GM19043 (cell line): ENCODE measurements at regions not wholly inside any gene's neighbourhood (a gene's known extent, or its start where the extent isn't known, plus 50 kb on each side); places are given as distances from the start of the nearest gene placed in this dataset.

Experiments
- ATAC-seq: cut with Tn5 transposase; IDR thresholded peaks from one replicate; pipeline ENCODE4 v1.9.1; 2021; ENCODE audit warnings: low read depth; ENCODE audit not compliant: unreplicated experiment

- no peak for ATAC-seq
Observed at GRCh38 chr1:234675006-234675405, 65.0 kb upstream of the IRF2BP2 start.

GRCh38 chr1:234674218-234674815, 64.3 kb upstream of the IRF2BP2 start:
- ATAC-seq: no peak

GRCh38 chr1:234672349-234673135, 62.6 kb upstream of the IRF2BP2 start:
- no peak for ATAC-seq

GRCh38 chr1:234670967-234671626, 61.1 kb upstream of the IRF2BP2 start:
- no peak for ATAC-seq

GRCh38 chr1:234669499-234669898, 59.5 kb upstream of the IRF2BP2 start:
- ATAC-seq: no peak

GRCh38 chr1:234668577-234668955, 58.6 kb upstream of the IRF2BP2 start:
- no peak for ATAC-seq

- no peak for ATAC-seq
Observed at GRCh38 chr1:234667600-234668576, 57.9 kb upstream of the IRF2BP2 start.

- no peak for ATAC-seq
Observed at GRCh38 chr1:234666761-234667160, 56.8 kb upstream of the IRF2BP2 start.

GRCh38 chr1:234665975-234666605, 56.1 kb upstream of the IRF2BP2 start:
- no peak for ATAC-seq

- no peak for ATAC-seq
Observed at GRCh38 chr1:234662148-234662547, 52.2 kb upstream of the IRF2BP2 start.

GRCh38 chr1:234661317-234661928, 51.4 kb upstream of the IRF2BP2 start:
- no peak for ATAC-seq

GRCh38 chr1:234660536-234661316, 50.7 kb upstream of the IRF2BP2 start:
- ATAC-seq: no peak
